Right lobe of liver (tissue), 6 donors: ENCODE measurements at regions not wholly inside any gene's neighbourhood (a gene's known extent, or its start where the extent isn't known, plus 50 kb on each side); places are given as distances from the start of the nearest gene placed in this dataset.

ENCODE experiments used
- ATAC-seq, 4 donors: fragments of 200-7000 bp; cut with Tn5 transposase; one replicate each; pipeline ENCODE4 v1.9.1; 2020; ENCODE audit warnings: mild to moderate bottlenecking in 4 of 4, moderate library complexity in 4 of 4
- DNase-seq, 3 donors: peaks; one replicate each; pipeline ENCODE4 v3.0.0-alpha.2; 2020
- H3K27ac ChIP-seq, 3 donors: fragments of 200-600 bp; one replicate each; pipeline ENCODE4 v1.8.0; 2022
- H3K27me3 ChIP-seq, 2 donors: fragments of 200-600 bp; one replicate each; pipeline ENCODE4 v1.8.0; 2022
- H3K36me3 ChIP-seq, 4 donors: fragments of 200-600 bp; sonication (generic) in 1 of 4; one replicate each; pipeline versions ENCODE4 v1.5.1 to v1.8.0; 2017 to 2022; ENCODE audit warnings: control low read depth in 1 of 4
- H3K4me1 ChIP-seq, 4 donors: fragments of 200-600 bp; sonication (generic) in 1 of 4; one replicate each; pipeline versions ENCODE4 v1.5.1 to v1.8.0; 2017 to 2022; ENCODE audit warnings: control low read depth in 1 of 4
- H3K4me3 ChIP-seq, 3 donors: fragments of 200-600 bp; one replicate each; pipeline ENCODE4 v1.8.0; 2022
- H3K9me3 ChIP-seq, 4 donors: fragments of 200-600 bp; sonication (generic) in 1 of 4; one replicate each; pipeline versions ENCODE4 v1.5.1 to v1.8.0; 2017 to 2022; ENCODE audit warnings: control low read depth in 1 of 4
- CTCF ChIP-seq, 4 donors: fragments of 200-600 bp in 3 of 4; fragments of 450-650 bp in 1 of 4; IDR thresholded peaks; one replicate each; pipeline versions ENCODE4 v1.5.1 to v1.8.0; 2016 to 2022; ENCODE audit warnings: antibody characterized with exemption in 4 of 4, mild to moderate bottlenecking in 2 of 4
- POLR2A ChIP-seq: fragments of 450-650 bp; IDR thresholded peaks from one replicate; pipeline ENCODE4 v1.6.1; 2017; ENCODE audit warnings: antibody characterized with exemption, mild to moderate bottlenecking
- WGBS: methylation state at CpG from one replicate; pipeline ENCODE4 v1.1.6; 2018; ENCODE audit warnings: low coverage, low lambda C conversion rate; ENCODE audit not compliant: insufficient coverage; ENCODE audit errors: missing lambda C conversion rate; 5-methylcytosine and 5-hydroxymethylcytosine counted together
- intact Hi-C, 2 donors: fragments of 100-400 bp; cut with DNase I; formaldehyde crosslinking; loops; one replicate each; pipeline versions ENCODE4 v1.11.2 to v1.14.1; 2022
- donor health status: DM: no; HTN: yes; CAD: no.
- donor health status: DM: no; HTN: no; CAD: no.
- donor health status: DM: no; HTN: no; CAD: no.
- donor health status: DM: no; HTN: yes; CAD: no.
- donor health status: DM: no; HTN: yes; CAD: no.

GRCh38 chr11:109726061-109726460 is 304.1 kb downstream of the C11orf87 start:
- intact Hi-C loops, result no loop called here

GRCh38 chr11:109728056-109728455 is 306.1 kb downstream of the C11orf87 start:
- no peak for DNase-seq
- H3K27me3 ChIP-seq, result no peaks in the 10 kb centered on the region
- no peaks in the 10 kb centered on the region for H3K4me1 ChIP-seq
- no peaks in the 10 kb centered on the region for H3K9me3 ChIP-seq
- H3K36me3 ChIP-seq, result no peaks in the 10 kb centered on the region
- peak in 1 of 4 donors; percentile 57 for ATAC-seq
- WGBS, result 53% methylated on average over 1 of the region's 1 CpG
- H3K27ac ChIP-seq, result no peak overlapping the region
- no peak for TF ChIP-seq POLR2A
- no peak for TF ChIP-seq CTCF (IDR thresholded peaks at IDR 0.05)
- no peak overlapping the region for H3K4me3 ChIP-seq
- intact Hi-C loops, result no loop called here

More at GRCh38 chr11:109726061-109726460, 304.1 kb downstream of the C11orf87 start:
- Histone ChIP-seq H3K27ac (no peak overlapping the region), H3K9me3 (no peaks in the 10 kb centered on the region), H3K36me3 (no peaks in the 10 kb centered on the region), H3K4me3 (no peak overlapping the region), H3K4me1 (no peaks in the 10 kb centered on the region), H3K27me3 (no peaks in the 10 kb centered on the region)
- ATAC-seq (no peak), DNase-seq (no peak)
- no peak for TF ChIP-seq CTCF (IDR thresholded peaks at IDR 0.05)
- no peak for TF ChIP-seq POLR2A
- 34% methylated on average over 2 of the region's 2 CpGs for WGBS

GRCh38 chr11:109729761-109730160 is 307.8 kb downstream of the C11orf87 start:
- Histone ChIP-seq H3K27ac (no peak overlapping the region), H3K9me3 (no peaks in the 10 kb centered on the region), H3K4me3 (no peak overlapping the region), H3K4me1 (no peaks in the 10 kb centered on the region), H3K27me3 (no peaks in the 10 kb centered on the region), H3K36me3 (no peaks in the 10 kb centered on the region)
- WGBS, result 44% methylated on average over 3 of the region's 4 CpGs
- TF ChIP-seq POLR2A (no peak), CTCF (IDR thresholded peaks at IDR 0.05) (no peak)
- intact Hi-C loops, result no loop called here
- ATAC-seq (no peak), DNase-seq (no peak)

- TF ChIP-seq CTCF (IDR thresholded peaks at IDR 0.05) (no peak), POLR2A (no peak)
- WGBS, result 24% methylated on average over 2 of the region's 2 CpGs
- Histone ChIP-seq H3K4me1 (no peaks in the 10 kb centered on the region), H3K36me3 (no peaks in the 10 kb centered on the region), H3K4me3 (no peak overlapping the region), H3K9me3 (no peaks in the 10 kb centered on the region), H3K27ac (no peak overlapping the region), H3K27me3 (no peaks in the 10 kb centered on the region)
- no peak for ATAC-seq
- no peak for DNase-seq
- intact Hi-C loops, result no loop called here
Measured at GRCh38 chr11:109730669-109731068, 308.7 kb downstream of the C11orf87 start.

- ATAC-seq, result no peak
- H3K4me3 ChIP-seq, result no peak overlapping the region
- no peaks in the 10 kb centered on the region for H3K27me3 ChIP-seq
- no peaks in the 10 kb centered on the region for H3K9me3 ChIP-seq
- 65% methylated on average over 4 of the region's 4 CpGs for WGBS
- no peaks in the 10 kb centered on the region for H3K4me1 ChIP-seq
- TF ChIP-seq POLR2A (no peak), CTCF (IDR thresholded peaks at IDR 0.05) (no peak)
- no peaks in the 10 kb centered on the region for H3K36me3 ChIP-seq
- intact Hi-C loops, result no loop called here
- no peak for DNase-seq
- H3K27ac ChIP-seq, result no peak overlapping the region
Measured at GRCh38 chr11:109731451-109731850, 309.5 kb downstream of the C11orf87 start.
